ENCODE measurements at regions not wholly inside any gene's neighbourhood (a gene's known extent, or its start where the extent isn't known, plus 50 kb on each side); places are given as distances from the start of the nearest gene placed in this dataset.

DNA sequence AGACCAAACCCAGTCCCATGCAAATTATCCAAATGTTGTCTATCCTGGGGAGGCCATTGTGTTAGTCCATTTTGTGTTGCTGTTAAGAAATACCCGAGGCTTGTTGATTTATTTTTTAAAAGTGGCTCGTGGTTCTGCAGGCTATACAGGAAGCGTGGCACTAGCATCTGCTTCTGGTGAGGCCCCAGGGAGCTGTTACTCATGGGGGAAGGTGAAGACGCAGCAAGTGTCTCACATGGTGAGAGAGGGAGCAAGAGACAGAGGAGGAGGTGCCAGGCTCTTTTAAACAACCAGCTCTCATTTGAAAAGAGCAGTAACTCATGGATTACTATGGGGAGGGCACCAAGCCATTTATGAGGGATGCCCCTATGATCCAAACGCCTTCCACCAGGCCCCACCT is 80.3 kb upstream of the ARL4C start:
- Histone ChIP-seq H3K9ac (ENCODE audit: low read length) (no peak overlapping the region), H3K9me2 (ENCODE audit: insufficient read depth, low read length) (no peaks in the 10 kb centered on the region), H4K20me1 (ENCODE audit: insufficient read depth) (no peaks in the 10 kb centered on the region), H3K79me2 (replicated peaks; ENCODE audit: insufficient read depth, low read length) (no peaks in the 10 kb centered on the region), H3K27ac (ENCODE audit: low read length) (no peak overlapping the region), H2AFZ (ENCODE audit: low read depth, low read length) (no peak overlapping the region), H3K36me3 (ENCODE audit: insufficient read depth, low read length) (no peaks in the 10 kb centered on the region), H3K4me2 (ENCODE audit: low read length) (no peak overlapping the region), H3F3A (ENCODE audit: insufficient read depth, low read length, poor library complexity, severe bottlenecking) (no peaks in the 10 kb centered on the region), H3K27me3 (ENCODE audit: insufficient read depth, low read depth, low read length) (no peaks in the 10 kb centered on the region), H3K9me3 (ENCODE audit: low read length) (no peaks in the 10 kb centered on the region), H3K4me3 (ENCODE audit: low read length) (no peak overlapping the region)
- TF ChIP-seq, protein P1, sequence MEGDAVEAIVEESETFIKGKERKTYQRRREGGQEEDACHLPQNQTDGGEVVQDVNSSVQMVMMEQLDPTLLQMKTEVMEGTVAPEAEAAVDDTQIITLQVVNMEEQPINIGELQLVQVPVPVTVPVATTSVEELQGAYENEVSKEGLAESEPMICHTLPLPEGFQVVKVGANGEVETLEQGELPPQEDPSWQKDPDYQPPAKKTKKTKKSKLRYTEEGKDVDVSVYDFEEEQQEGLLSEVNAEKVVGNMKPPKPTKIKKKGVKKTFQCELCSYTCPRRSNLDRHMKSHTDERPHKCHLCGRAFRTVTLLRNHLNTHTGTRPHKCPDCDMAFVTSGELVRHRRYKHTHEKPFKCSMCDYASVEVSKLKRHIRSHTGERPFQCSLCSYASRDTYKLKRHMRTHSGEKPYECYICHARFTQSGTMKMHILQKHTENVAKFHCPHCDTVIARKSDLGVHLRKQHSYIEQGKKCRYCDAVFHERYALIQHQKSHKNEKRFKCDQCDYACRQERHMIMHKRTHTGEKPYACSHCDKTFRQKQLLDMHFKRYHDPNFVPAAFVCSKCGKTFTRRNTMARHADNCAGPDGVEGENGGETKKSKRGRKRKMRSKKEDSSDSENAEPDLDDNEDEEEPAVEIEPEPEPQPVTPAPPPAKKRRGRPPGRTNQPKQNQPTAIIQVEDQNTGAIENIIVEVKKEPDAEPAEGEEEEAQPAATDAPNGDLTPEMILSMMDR (IDR thresholded peaks at IDR 0.05; ENCODE audit: poor library complexity, severe bottlenecking) = no peak

DNA sequence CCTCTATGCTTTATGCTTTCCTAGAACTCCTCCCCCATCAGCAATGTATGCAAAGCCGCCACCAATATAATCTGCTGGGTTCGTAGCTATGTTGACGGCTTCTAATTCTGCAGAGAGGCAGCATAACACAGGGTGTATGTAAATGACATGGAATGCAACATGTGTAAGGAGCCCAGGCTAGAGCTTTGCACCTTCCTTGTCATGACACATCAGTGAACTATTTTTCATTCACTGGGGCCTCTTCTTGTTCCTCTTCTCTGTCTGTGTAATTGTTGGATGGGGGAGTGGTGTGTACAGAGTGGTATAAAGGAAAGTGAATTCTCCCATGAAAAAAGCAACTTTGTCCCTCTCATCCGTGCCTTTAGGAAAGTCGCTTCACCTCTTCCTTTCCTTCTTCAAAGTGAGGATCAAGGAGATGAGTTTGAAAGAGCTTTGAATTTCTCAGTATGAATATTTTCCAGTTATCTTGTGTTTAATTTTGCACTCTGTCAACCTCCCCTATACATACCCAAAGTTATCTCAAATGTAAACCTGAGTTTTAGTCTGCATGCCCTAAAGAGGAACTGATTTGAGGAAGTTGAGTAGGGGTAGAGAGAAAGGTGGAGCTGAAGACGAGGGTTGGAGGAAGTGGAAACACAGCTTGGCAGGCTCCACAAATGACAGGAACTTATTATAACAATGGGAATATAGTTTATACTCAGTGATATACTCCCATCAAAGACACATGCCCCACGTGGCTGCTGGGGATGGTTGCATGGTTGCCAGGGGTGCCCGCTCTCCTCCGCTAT is 74.9 kb upstream of the ARL4C start:
- no peak for TF ChIP-seq EZH2 (IDR thresholded peaks at IDR 0.05; ENCODE audit: borderline replicate concordance, insufficient read depth, low read length, poor library complexity, severe bottlenecking)
- no peak for TF ChIP-seq EP300 (conservative IDR thresholded peaks at IDR 0.05; ENCODE audit: poor library complexity, severe bottlenecking)
- TF ChIP-seq, protein P1 (IDR thresholded peaks at IDR 0.05; ENCODE audit: poor library complexity, severe bottlenecking) = no peak
- TF ChIP-seq RAD21 (conservative IDR thresholded peaks at IDR 0.05) = no peak
- TF ChIP-seq, protein P2, sequence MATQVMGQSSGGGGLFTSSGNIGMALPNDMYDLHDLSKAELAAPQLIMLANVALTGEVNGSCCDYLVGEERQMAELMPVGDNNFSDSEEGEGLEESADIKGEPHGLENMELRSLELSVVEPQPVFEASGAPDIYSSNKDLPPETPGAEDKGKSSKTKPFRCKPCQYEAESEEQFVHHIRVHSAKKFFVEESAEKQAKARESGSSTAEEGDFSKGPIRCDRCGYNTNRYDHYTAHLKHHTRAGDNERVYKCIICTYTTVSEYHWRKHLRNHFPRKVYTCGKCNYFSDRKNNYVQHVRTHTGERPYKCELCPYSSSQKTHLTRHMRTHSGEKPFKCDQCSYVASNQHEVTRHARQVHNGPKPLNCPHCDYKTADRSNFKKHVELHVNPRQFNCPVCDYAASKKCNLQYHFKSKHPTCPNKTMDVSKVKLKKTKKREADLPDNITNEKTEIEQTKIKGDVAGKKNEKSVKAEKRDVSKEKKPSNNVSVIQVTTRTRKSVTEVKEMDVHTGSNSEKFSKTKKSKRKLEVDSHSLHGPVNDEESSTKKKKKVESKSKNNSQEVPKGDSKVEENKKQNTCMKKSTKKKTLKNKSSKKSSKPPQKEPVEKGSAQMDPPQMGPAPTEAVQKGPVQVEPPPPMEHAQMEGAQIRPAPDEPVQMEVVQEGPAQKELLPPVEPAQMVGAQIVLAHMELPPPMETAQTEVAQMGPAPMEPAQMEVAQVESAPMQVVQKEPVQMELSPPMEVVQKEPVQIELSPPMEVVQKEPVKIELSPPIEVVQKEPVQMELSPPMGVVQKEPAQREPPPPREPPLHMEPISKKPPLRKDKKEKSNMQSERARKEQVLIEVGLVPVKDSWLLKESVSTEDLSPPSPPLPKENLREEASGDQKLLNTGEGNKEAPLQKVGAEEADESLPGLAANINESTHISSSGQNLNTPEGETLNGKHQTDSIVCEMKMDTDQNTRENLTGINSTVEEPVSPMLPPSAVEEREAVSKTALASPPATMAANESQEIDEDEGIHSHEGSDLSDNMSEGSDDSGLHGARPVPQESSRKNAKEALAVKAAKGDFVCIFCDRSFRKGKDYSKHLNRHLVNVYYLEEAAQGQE (IDR thresholded peaks at IDR 0.05; ENCODE audit: borderline replicate concordance) = no peak
- TF ChIP-seq TAF1 (IDR thresholded peaks at IDR 0.05; ENCODE audit: low read depth) = no peak
- TF ChIP-seq SMC3 (conservative IDR thresholded peaks at IDR 0.05; ENCODE audit: poor library complexity) = no peak
- TF ChIP-seq MXI1 (conservative IDR thresholded peaks at IDR 0.05; ENCODE audit: poor library complexity, severe bottlenecking) = no peak
- TF ChIP-seq POLR2AphosphoS5 (IDR thresholded peaks at IDR 0.05) = no peak
- Histone ChIP-seq H2AFZ (ENCODE audit: low read depth, low read length) (no peak overlapping the region), H3K9ac (ENCODE audit: low read length) (no peak overlapping the region), H3K27ac (ENCODE audit: low read length) (no peak overlapping the region), H3K27me3 (ENCODE audit: insufficient read depth, low read depth, low read length) (no peaks in the 10 kb centered on the region), H3K79me2 (replicated peaks; ENCODE audit: insufficient read depth, low read length) (no peaks in the 10 kb centered on the region), H3K4me3 (ENCODE audit: low read length) (no peak overlapping the region), H3K36me3 (ENCODE audit: insufficient read depth, low read length) (no peaks in the 10 kb centered on the region), H3K9me2 (ENCODE audit: insufficient read depth, low read length) (no peaks in the 10 kb centered on the region), H4K20me1 (ENCODE audit: insufficient read depth) (no peaks in the 10 kb centered on the region), H3K9me3 (ENCODE audit: low read length) (no peaks in the 10 kb centered on the region), H3F3A (ENCODE audit: insufficient read depth, low read length, poor library complexity, severe bottlenecking) (no peaks in the 10 kb centered on the region), H3K4me2 (ENCODE audit: low read length) (no peak overlapping the region)
